ENCODE measurements at regions not wholly inside any gene's neighbourhood (a gene's known extent, or its start where the extent isn't known, plus 50 kb on each side); places are given as distances from the start of the nearest gene placed in this dataset.
A peak's percentile ranks its signal among the peaks of the same experiment; 100 is the strongest.
"Not testable (repeated sequence)": the region's sequence is repeated elsewhere in the genome, so short reads cannot be mapped to it uniquely, and the experiment has no call there.

DNA sequence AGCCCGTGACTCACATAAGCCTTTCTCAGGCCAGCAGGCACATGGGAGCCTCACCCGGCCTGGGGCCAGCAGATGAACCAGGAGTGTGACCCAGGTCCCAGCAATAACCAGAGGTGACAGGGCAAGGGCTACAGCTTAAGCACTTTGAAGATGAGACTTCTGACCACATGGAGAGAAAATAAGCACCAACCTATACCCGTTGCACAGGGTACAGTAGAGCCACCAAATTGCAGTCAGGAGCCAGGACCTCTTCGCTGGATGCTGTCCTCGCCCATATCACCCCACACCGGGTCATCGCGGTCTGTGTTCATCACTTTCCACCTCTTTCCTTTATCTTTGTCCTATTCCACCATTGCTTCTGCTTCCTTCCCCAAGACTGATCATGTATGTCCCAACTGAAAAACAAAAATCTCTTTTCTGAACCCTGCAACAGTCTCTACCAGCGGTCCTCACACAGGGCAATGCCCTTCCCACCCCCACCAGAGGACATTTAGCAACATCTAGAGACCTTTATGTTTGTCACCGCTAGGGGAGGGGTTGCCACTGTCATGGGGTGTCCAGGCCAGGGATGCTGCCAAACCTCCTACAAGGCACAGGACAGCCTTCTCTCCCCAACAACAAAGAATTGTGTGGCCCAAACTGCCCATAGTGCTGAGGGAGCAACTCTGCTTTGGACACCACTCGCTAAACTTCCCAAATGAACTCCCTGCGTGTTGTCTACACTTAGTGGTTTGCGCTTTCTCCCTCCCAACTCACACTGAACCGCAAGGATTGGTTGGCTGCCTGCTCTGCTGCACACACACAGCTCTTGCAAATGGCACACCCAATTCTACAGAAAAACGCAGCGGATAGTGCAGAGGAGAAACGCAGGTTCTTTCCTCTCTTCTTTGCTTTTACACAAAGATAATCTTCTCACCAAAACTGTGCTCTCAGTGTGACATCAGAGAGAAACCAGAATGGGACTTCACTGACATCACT lies 219.4 kb upstream of the FRG1 start:
- H3K9ac ChIP-seq (ENCODE audit: low read length), result peak overlapping the region; percentile 63
- H3K36me3 ChIP-seq (ENCODE audit: control insufficient read depth in 1 of 2, insufficient read depth in 2 of 2, low read length in 2 of 2); H3K4me1 ChIP-seq (ENCODE audit: control insufficient read depth in 1 of 2, insufficient read depth in 2 of 2, low read length in 2 of 2); RAD21 ChIA-PET (ENCODE audit: low non-redundant PET in 1 of 2, low total read pairs in 2 of 2, uncharacterized antibody in 2 of 2, unreplicated experiment in 2 of 2); DNase-seq (ENCODE audit: low read depth, low spot score); H3K9me3 ChIP-seq (ENCODE audit: control insufficient read depth in 1 of 2, insufficient read depth in 1 of 2, low read depth in 1 of 2, low read length in 2 of 2); intact Hi-C loops (cut with micrococcal nuclease); CTCF ChIA-PET; H4K20me1 ChIP-seq (ENCODE audit: insufficient read depth); POLR2A ChIA-PET; H3K27me3 ChIP-seq (ENCODE audit: insufficient read depth, low read length); H3K9me2 ChIP-seq (ENCODE audit: insufficient read depth); H2AFZ ChIP-seq (ENCODE audit: low read depth, low read length, poor library complexity, severe bottlenecking): not testable (repeated sequence)
- peaks cover 17% of the 10 kb centered on the region for H3K79me2 ChIP-seq (ENCODE audit: insufficient read depth, low read length)
- TSS peak; percentile 56 for BruUV-seq (replicated peaks)
- peak overlapping the region; percentile 63 to 72 for H3K4me3 ChIP-seq (replicated peaks in 1 of 2; ENCODE audit: low read depth in 1 of 2, low read length in 2 of 2)
- peak overlapping the region; percentile 57 for H3K27ac ChIP-seq (ENCODE audit: low read depth, low read length)
- H3K4me2 ChIP-seq (ENCODE audit: low read length), result peak overlapping the region; percentile 79
- peak; percentile 73 for ATAC-seq
- TF ChIP-seq, protein P1, sequence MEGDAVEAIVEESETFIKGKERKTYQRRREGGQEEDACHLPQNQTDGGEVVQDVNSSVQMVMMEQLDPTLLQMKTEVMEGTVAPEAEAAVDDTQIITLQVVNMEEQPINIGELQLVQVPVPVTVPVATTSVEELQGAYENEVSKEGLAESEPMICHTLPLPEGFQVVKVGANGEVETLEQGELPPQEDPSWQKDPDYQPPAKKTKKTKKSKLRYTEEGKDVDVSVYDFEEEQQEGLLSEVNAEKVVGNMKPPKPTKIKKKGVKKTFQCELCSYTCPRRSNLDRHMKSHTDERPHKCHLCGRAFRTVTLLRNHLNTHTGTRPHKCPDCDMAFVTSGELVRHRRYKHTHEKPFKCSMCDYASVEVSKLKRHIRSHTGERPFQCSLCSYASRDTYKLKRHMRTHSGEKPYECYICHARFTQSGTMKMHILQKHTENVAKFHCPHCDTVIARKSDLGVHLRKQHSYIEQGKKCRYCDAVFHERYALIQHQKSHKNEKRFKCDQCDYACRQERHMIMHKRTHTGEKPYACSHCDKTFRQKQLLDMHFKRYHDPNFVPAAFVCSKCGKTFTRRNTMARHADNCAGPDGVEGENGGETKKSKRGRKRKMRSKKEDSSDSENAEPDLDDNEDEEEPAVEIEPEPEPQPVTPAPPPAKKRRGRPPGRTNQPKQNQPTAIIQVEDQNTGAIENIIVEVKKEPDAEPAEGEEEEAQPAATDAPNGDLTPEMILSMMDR (IDR thresholded peaks at IDR 0.05 in 2 of 3, conservative IDR thresholded peaks at IDR 0.05 in 1 of 3; ENCODE audit: borderline replicate concordance in 1 of 3, insufficient read depth in 1 of 3, low read depth in 2 of 3, low read length in 2 of 3), result peak in 2 of 3 experiments; percentile 28 to 31; a peak in 3 of 6 replicates

GRCh38 chr4:189722324-189723003 lies 218.2 kb upstream of the FRG1 start:
- DNase-seq (ENCODE audit: low read depth, low spot score), result peak; percentile 100
- H3K4me2 ChIP-seq (ENCODE audit: low read length), result peak overlapping the region; percentile 79
- TF ChIP-seq SRF (IDR thresholded peaks at IDR 0.05; ENCODE audit: low read depth), result peak; percentile 80
- 0 out of 2 replicates have a peak, but pooled peaks have one; percentile 61 for TF ChIP-seq SIN3A (IDR thresholded peaks at IDR 0.05; ENCODE audit: low read depth)
- TF ChIP-seq JUND (IDR thresholded peaks at IDR 0.05), result peak; percentile 8; the same call in 1 of the 2 replicates
- peak; percentile 93 for TF ChIP-seq YY1 (IDR thresholded peaks at IDR 0.05; ENCODE audit: extremely low read depth, insufficient replicate concordance, low read depth, low read length)
- peak; percentile 64 for TF ChIP-seq EGR1 (IDR thresholded peaks at IDR 0.05; ENCODE audit: low read depth)
- TF ChIP-seq SP1 (IDR thresholded peaks at IDR 0.05; ENCODE audit: low read depth), result peak; percentile 90
- TF ChIP-seq CBX3 (IDR thresholded peaks at IDR 0.05; ENCODE audit: low read depth), result peak; percentile 100
- peak; percentile 86 for TF ChIP-seq MAX (IDR thresholded peaks at IDR 0.05)
- peak; percentile 34 for TF ChIP-seq POLR2A (IDR thresholded peaks at IDR 0.05; ENCODE audit: borderline replicate concordance, extremely low read depth, insufficient read depth, insufficient read length)
- peak; percentile 21; the same call in 1 of the 2 replicates for TF ChIP-seq ELF1 (IDR thresholded peaks at IDR 0.05; ENCODE audit: borderline replicate concordance, low read depth)

More at GRCh38 chr4:189722324-189723003, 218.2 kb upstream of the FRG1 start:
- RAD21 ChIA-PET (ENCODE audit: low non-redundant PET in 1 of 2, low total read pairs in 2 of 2, uncharacterized antibody in 2 of 2, unreplicated experiment in 2 of 2); H3K4me1 ChIP-seq (ENCODE audit: control insufficient read depth in 1 of 2, insufficient read depth in 2 of 2, low read length in 2 of 2); H4K20me1 ChIP-seq (ENCODE audit: insufficient read depth); H3K27me3 ChIP-seq (ENCODE audit: insufficient read depth, low read length); H3K9me3 ChIP-seq (ENCODE audit: control insufficient read depth in 1 of 2, insufficient read depth in 1 of 2, low read depth in 1 of 2, low read length in 2 of 2); H2AFZ ChIP-seq (ENCODE audit: low read depth, low read length, poor library complexity, severe bottlenecking); H3K9me2 ChIP-seq (ENCODE audit: insufficient read depth); H3K36me3 ChIP-seq (ENCODE audit: control insufficient read depth in 1 of 2, insufficient read depth in 2 of 2, low read length in 2 of 2); BruUV-seq (replicated peaks): not testable (repeated sequence)
- ChIA-PET POLR2A (interaction anchor here (0.6 kb wide), 1 partner anchor 71 kb away, joined by 3 read pairs; no protein-coding TSS in a partner anchor), CTCF (interaction anchor here (0.6 kb wide), 1 partner anchor 9 kb away, joined by 3 read pairs; no protein-coding TSS in a partner anchor)
- ATAC-seq, result peak; percentile 84
- intact Hi-C loops (cut with micrococcal nuclease), result loop anchor here (2.0 kb wide), 1 partner anchor 70 kb away; no protein-coding TSS in a partner anchor
- peak overlapping the region; percentile 63 to 72 for H3K4me3 ChIP-seq (replicated peaks in 1 of 2; ENCODE audit: low read depth in 1 of 2, low read length in 2 of 2)
- peaks cover 17% of the 10 kb centered on the region for H3K79me2 ChIP-seq (ENCODE audit: insufficient read depth, low read length)
- H3K27ac ChIP-seq (ENCODE audit: low read depth, low read length), result peak overlapping the region; percentile 57
- peak overlapping the region; percentile 63 for H3K9ac ChIP-seq (ENCODE audit: low read length)
